ENCODE measurements at regions not wholly inside any gene's neighbourhood (a gene's known extent, or its start where the extent isn't known, plus 50 kb on each side); places are given as distances from the start of the nearest gene placed in this dataset.
A peak's percentile ranks its signal among the peaks of the same experiment; 100 is the strongest.

DNA sequence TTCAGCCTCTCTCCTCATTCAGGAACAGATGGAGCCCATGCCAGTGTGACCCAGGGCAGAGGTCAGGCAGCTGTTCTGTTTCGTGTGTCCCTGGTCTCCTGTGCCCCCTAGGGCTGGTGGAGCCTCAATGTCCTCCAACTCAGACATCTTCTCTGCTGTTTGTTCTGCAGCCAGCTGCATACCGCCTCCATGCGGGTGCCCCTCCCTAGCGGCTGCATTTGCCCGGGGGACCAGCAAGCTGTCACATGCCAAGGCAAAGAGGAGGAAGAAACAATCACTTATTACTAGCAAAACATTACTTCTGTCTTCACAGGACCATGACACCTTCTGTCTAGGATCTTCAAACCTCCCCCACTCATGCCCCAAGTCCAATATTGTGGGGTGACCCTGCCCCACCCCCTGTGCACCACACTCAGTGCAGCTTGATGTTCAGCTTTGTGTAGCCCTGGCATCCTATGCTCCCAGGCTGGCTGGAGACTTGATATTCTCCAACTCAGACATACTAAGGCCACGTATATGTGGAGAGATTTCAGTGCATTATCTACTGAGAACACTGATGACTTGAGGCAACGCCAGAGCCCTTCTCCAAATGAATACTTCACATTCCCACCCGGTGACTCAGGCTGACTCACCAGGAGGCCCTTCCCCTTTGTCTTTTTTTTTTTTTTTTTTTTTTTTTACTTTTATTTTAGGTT is 188.9 kb downstream of the SKIDA1 start:
- no peak for DNase-seq (ENCODE audit: low spot score)
- in situ Hi-C loops (cut with HindIII; ENCODE audit: low sequenced_read_pairs), result no loop called here

DNA sequence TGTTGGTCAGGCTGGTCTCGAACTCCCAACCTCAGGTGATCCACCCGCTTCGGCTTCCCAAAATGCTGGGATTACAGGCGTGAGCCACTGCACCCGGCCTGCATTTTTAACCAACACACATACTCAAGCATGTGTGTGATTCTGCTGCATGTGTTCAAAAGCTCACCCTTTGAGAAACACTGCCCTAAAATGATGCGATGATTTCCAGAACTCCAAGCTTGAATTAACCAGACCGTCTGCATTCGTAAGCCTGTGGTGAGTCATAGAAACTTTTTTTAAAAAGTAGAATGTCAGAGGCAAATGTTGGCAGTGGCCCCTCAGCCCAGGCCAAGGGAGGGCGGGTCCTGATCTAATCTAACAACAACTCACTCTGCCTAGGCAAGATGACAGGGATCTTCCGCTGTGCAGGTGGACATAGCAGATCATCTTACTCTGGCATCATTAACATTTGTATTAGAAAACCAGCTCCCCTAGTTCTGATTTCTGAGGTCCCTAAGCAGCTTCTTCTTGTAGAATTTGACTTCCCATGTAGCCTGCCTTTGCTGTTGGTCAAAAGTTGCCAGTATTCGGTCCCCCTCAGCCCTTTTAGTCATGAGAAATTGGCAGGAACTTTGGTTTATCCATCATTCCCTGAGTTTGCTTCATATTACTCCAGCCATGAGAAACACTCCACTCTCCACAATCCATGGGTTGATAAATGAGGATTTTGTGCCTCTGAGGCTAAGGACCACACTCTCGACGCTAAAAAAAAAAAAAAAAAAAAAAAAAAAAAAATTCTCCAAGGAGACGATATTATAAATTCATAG is 190.4 kb downstream of the SKIDA1 start:
- DNase-seq (ENCODE audit: low spot score), result no peak
- in situ Hi-C loops (cut with HindIII; ENCODE audit: low sequenced_read_pairs), result no loop called here

DNA sequence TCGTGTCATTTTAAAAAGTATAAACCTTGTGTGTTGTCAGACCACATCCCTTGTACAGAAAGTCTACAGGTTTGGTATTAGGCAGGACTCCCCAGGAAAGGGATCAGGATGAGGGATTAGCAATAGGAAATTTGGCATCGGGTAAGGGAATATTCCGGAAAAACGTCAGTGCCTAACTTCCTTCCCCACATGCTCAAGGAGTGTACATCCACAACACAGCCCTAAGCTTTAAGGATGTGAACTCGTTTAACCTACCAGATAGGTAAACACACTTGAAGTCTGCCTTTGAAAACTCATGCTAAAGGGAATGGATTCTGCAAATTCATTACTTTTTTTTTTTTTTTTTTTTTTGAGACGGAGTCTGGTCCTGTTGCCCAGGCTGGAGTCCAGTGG is 194.9 kb downstream of the SKIDA1 start:
- in situ Hi-C loops (cut with HindIII; ENCODE audit: low sequenced_read_pairs), result no loop called here
- no peak for DNase-seq (ENCODE audit: low spot score)

DNA sequence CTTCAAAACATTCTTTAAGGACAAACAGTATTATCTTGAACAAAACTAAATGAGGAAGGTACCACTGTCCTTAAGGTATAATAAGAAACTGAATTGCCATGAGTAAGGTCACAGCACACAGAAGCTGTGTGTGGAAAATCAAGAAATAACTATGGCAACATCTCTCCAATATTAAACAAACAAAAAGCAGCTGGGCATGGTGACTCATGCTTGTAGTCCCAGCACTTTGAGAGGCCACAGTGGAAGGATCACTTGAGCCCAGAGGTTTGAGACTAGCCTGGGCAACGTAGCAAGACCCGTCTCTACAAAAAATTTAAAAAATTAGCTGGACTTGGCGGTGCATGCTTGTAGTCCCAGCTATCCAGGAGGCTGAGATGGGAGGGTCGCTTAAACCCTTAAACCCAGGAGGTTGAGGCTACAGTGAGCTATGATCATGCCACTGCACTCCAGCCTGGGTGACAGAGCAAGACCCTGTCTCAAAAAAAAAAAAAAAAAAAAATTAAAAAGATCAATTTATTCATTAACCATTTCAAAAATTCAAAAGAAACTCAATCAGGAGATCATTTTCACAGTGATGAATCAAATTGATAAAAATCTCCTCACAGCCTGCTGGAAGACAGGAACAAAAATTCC is 195.4 kb downstream of the SKIDA1 start:
- in situ Hi-C loops (cut with HindIII; ENCODE audit: low sequenced_read_pairs), result no loop called here

DNA sequence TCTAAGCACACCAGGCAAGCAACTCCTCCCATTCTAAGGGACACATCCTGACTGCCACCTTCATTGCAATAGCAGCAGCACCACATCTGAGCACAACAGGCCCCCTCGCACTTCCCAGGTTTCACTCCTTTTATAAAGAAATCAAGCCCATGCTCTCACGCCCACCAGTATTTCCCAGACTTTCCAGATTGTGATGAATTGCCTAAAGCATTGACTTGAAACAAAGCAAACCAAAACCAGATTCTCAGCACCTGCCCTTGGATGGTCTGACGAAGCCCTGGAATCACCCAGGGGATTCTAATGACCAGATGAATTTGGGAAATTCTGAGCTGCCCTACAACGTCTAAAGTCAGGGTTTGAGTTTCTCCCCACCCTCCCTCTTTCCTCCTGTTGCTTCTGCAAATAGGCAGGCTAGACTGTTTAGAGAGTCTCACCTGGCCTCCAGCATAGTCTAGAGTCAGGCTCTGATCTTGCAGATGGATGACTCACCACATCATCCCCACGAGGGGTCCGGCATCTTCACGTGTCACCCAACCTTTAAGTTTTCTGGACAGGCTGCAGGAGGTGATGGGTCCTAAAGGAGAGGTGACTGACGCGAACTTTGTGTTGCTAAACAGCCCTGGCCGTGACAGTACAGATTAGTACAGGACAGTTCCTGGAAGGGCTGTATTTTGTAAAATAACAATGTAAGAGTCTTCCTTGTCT is 198.0 kb downstream of the SKIDA1 start:
- DNase-seq (ENCODE audit: low spot score), result no peak
- in situ Hi-C loops (cut with HindIII; ENCODE audit: low sequenced_read_pairs), result no loop called here

More for the DNA sequence above, 195.4 kb downstream of the SKIDA1 start:
- DNase-seq (ENCODE audit: low spot score), result no peak

DNA sequence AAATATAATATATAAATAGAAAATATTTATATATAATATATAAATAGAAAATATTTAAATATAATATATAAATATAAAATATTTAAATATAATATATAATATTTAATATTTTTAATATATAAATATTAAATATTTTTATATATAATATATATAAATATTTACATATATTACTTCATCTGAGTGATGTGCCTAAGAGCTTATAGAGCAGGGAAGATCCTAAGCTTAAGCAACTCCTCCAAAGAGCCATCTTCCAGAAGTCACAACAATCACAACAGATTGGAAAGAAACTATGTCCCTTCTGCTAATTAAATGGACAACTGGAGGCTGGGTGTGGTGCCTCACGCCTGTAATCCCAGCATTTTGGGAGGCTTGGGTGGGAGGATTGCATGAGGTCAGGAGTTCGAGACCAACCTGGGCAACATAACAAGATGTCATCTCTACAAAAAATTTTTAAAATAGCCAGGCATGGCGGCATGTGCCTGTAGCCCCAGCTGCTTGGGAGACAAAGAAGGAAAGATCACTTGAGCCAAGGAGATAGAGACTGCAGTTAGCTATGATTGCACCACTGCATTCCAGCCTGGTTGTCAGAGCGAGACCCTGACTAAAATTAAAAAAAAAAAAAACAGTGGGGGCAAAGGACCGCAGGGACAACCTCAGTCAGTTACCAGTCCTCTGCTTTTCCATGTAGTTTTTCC is 198.7 kb downstream of the SKIDA1 start:
- in situ Hi-C loops (cut with HindIII; ENCODE audit: low sequenced_read_pairs), result no loop called here
- no peak for DNase-seq (ENCODE audit: low spot score)

DNA sequence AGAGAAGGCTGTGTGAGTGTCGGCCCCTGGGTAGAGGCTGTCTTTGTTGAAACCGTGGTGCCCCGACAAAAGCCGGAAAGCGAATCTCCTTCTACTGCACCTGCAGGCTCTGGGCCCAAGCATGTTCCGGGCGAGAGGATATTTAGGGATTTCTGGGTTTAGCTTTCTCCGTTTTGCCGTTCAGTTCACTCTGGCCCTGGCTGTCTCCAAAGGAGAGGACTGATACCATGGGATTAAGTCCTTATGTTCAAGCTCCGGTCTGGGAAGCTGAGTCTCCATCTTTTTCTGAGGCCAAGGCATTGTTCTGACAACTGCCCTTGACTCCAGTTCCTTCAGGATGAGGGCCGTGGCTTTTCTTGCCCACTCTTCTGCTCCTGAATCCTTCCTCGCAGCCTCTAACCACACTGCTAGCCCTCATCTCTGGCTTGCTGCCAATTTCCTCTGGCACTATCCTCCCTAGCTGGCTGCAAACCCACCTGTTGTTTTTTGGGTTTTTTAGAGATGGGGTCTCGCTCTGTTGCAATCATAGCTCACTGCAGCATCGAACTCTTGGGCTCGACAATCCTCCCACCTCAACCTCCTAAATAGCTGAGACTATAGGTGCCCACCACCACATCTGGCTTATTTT is 206.8 kb downstream of the SKIDA1 start:
- in situ Hi-C loops (cut with HindIII; ENCODE audit: low sequenced_read_pairs), result no loop called here
- DNase-seq (ENCODE audit: low spot score), result no peak

DNA sequence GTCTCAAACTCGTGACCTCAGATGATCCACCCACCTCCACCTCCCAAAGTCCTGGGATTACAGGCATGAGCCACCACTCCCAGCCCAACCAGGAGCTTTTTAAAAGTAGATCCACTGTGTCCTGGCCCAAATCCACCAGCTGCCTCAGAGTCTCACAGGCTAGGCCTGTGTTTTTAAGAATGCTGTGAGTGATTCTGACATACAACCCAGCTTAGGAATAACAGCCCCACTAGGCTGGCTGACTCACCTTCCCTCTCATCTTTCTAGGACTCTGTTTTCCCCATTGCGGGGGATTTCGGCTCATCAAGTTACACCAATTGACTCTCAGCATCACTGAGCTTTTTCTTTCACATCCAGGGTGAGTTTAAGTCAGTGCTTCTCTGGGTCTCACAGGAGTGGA is 207.6 kb downstream of the SKIDA1 start:
- in situ Hi-C loops (cut with HindIII; ENCODE audit: low sequenced_read_pairs), result no loop called here
- no peak for DNase-seq (ENCODE audit: low spot score)

DNA sequence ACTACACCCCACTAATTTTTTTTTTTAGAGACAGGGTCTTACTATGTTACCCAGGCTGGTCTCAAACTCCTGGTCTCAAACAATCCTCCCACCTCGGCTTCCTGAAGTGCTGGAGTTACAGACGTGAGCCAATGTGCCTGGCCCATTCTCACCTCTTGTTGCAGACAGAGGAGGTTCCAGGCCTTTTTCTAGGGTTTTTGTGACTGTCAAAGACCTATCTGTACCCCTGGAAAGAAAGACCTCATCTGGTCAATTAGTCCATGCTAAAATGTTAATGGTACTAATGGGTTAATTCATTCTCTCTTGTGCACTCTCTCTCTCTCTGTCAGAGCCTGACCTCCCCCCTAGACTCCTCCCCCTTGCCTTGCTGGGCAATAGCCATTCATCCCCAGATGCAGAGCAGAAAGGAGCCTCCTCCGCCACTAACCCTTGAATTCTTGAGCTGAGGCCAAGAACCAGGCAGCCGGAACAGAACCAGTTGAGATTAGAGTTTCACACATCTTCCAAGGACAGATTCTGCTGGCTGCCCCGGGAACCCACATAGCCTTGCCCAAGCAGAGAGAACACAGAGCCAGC is 209.7 kb downstream of the SKIDA1 start:
- DNase-seq (ENCODE audit: low spot score), result peak; percentile 63
- in situ Hi-C loops (cut with HindIII; ENCODE audit: low sequenced_read_pairs), result no loop called here

DNA sequence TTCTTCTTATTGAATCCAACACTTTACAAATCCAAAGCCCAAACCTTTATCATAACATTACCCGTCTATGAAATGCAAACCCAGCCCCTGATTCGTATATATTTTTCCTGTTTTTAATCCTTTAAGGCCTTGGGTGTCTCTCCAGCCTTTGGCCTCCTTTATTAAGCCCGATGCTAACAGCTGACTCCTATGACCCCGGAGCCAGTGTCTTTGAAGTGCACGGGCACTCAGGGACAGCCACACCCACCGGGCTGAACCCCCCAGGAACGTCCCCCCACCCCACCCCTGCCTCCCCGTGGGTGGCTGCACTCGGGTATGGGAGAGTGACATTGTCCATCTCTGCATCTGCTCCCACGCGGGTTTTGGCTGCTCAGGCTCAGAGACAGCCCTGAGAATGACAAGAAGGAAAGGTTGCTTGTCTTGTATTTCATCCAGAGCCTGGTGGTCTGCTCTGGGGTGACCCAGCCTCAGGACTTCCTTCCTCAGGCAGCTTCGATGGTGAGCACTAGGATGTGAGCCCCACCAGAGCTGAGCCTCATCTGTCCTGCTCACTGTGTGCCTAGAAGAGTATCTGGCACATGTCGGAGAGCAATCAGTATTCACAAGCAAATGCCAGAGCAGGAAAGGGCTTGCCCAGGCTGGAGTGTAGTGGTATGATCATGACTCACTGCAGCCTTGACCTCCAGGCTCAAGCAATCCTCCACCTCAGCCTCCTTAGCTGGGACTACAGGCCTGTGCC is 210.4 kb downstream of the SKIDA1 start:
- DNase-seq (ENCODE audit: low spot score), result no peak
- in situ Hi-C loops (cut with HindIII; ENCODE audit: low sequenced_read_pairs), result no loop called here

DNA sequence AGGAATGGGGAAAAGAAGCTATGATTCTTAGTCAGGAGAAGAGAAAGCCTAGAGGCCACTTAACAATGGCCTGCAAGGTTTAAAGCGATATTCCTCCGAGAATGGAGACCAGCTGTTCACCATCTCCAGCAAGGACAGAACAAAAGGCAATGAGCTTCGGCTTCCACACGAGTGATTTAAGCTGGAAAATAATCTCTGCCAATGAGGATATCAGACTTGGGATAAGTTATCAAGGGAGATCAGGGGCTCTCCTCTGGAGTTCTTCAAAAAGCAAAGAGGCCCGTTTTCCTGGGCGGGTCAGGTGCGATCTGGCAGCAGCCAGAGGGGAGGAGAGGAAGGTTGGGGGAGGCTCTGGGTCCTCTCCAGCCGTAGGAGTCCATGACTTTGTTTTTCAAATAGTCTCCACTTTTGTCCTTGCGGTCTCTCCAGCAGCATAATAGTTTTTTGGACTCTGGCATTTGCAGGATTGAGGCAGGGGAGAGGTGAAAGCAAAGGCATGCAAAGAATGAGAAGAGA is 211.3 kb downstream of the SKIDA1 start:
- DNase-seq (ENCODE audit: low spot score), result no peak
- in situ Hi-C loops (cut with HindIII; ENCODE audit: low sequenced_read_pairs), result no loop called here

DNA sequence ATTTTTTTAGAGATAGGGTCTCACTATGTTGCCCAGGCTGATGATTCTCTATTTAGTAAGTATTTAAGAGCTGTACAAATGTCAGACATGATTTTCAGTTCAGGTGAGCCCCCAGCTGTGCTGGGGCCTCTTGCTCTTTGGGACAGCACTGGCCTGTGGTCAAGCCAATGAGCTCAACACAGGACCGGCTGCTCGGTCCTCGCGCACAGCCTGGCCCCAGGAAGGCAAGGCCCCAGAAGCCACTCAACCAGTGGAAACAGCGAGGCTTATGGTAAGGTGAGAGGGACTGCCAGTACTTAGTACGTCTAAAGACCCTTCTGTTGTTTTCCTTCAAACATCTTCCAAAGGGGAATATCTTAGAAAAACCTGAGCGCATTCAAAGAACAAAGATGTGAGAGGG is 211.8 kb downstream of the SKIDA1 start:
- no peak for DNase-seq (ENCODE audit: low spot score)
- in situ Hi-C loops (cut with HindIII; ENCODE audit: low sequenced_read_pairs), result no loop called here

DNA sequence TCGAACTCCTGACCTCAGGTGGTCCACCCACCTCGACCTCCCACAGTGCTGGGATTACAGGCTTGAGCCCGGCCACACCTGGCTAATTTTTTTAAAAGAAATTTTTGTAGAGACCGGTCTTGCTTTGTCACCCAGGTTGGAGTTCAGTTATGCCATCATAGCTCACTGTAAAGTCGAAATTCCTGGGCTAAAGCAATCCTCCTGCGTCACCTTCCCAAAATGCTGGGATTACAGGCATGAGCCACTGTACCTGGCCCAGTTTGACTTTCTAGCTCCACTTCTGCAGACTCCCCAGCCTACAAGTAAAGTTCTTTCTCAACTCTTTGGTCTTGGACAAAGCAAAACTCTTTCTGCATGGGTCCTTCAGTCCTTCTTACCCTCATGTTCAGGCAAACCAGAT is 214.1 kb downstream of the SKIDA1 start:
- DNase-seq (ENCODE audit: low spot score), result no peak

DNA sequence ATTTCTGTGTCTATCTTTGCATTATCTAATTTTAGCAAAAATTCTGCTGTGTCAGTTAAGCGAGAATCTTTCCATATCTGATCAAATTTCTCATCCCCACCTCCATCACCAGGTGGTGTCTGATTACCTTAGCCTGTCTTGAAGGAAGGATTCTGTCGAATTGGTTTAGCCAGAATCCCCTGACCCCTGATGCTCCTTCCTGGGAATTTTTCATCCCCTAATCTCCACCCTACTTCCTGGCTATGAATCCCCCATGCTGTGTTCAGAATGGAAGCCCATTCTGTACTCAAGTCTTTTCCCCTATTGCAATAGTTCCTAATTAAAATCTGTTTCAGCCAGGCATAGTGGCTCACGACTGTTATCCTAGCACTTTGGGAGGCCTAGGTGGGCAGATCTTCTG is 216.1 kb downstream of the SKIDA1 start:
- in situ Hi-C loops (cut with HindIII; ENCODE audit: low sequenced_read_pairs), result no loop called here
- DNase-seq (ENCODE audit: low spot score), result no peak

More for the DNA sequence above, 214.1 kb downstream of the SKIDA1 start:
- in situ Hi-C loops (cut with HindIII; ENCODE audit: low sequenced_read_pairs), result no loop called here

DNA sequence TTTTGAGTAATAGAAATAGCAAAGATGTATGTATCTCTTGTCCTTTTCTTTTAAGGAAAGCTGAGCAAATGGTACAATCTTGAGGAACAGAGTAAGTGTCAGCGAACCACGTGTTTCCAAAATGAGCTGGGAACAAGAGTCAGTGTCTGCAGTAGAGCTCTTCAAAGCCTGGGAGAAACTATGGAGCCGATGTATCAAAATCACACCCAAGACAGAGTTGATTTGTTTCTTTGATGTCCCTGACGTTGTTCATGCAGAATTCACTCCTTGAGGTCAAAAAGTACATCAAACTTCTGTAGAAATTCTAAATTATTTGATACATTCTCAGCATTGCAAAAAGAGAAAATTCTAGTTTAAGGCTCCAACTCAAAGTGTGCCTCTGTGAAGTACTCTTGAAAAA is 216.5 kb downstream of the SKIDA1 start:
- in situ Hi-C loops (cut with HindIII; ENCODE audit: low sequenced_read_pairs), result no loop called here
- DNase-seq (ENCODE audit: low spot score), result no peak

DNA sequence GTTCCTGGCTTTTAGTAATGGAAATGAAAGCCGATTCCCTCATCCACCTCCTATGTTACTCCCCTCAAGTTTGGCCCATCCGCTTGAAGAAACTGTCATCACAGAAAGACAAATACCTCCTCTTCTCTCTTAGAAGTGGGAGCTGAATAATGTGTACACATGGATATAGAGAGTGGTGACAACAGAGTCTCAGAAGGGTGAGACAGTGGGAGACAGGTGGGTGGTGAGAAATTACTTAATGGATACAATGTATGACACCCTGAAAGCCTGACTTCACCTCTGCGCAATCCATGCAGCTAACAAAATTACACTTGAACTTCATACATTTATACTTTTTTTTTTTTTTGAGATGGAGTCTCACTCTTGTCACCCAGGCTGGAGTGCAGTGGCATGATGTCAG is 217.5 kb downstream of the SKIDA1 start:
- in situ Hi-C loops (cut with HindIII; ENCODE audit: low sequenced_read_pairs), result no loop called here
- no peak for DNase-seq (ENCODE audit: low spot score)

DNA sequence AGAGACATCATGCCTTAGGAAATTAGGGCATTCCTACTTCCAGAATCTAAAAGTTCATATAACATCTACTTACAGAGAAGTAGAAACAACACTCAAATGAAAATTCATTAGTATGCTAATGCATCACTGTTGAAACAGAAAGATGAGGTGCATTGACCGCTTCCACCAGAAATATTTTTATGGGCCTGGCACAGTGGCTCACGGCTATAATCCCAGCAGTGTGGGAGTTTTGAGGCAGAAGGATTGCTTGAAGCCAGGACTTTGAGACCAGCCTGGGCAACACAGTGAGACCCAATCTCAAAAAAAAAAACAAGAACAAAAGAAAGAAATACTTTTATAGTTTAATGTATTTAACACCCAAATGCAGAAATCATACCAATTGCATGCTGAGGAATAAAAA is 220.9 kb downstream of the SKIDA1 start:
- no peak for DNase-seq (ENCODE audit: low spot score)
- in situ Hi-C loops (cut with HindIII; ENCODE audit: low sequenced_read_pairs), result no loop called here

DNA sequence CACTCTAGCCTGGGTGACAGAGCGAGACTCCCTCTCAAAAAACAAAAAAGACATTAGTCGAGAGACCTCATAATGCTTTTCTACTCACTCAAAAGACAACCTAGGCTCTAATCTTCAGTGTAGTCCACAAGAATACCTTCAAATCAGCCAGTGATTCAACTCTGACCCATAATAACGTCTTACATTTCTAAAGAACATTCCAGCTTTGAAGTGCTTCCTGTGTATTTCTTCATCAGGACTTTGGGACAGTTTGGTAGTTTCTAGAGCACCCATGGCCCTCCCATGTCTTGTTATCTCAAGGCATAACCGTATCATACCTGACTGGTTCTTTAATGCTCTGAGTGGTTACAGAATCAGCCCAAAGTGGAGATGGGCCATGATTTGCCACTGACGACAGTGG is 221.3 kb downstream of the SKIDA1 start:
- DNase-seq (ENCODE audit: low spot score), result no peak
- in situ Hi-C loops (cut with HindIII; ENCODE audit: low sequenced_read_pairs), result no loop called here
